Nucleus accumbens (tissue), 56 donors: ENCODE measurements at regions not wholly inside any gene's neighbourhood (a gene's known extent, or its start where the extent isn't known, plus 50 kb on each side); places are given as distances from the start of the nearest gene placed in this dataset.

ENCODE experiments used
- DNase-seq, 56 donors: peaks; one replicate each; lab custom pipeline; 2025; lab: John Stamatoyannopoulos, UW

GRCh38 chr13:103358255-103358932 is 292.2 kb upstream of the SLC10A2 start:
- no peak for DNase-seq

- DNase-seq: no peak
Measured at GRCh38 chr13:103356226-103356864, 290.1 kb upstream of the SLC10A2 start.

DNA sequence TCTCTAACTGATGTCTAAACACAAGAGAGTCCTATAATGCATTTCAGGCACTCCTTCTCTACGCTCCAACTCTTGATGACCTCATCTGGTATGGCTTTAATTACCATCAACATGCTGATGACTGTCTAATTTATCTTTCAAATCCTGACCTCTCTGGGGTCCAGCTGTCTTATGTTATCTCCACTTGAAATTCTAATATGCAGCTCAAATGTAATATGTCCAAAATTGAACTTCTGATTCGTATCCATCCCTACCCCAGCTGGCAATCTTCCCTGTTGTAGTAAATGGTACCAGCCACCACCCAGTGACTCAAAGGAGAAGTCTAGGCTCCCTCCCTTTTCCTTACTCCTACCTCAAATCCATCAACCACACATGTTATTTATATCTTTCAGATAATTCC is 288.0 kb upstream of the SLC10A2 start:
- no peak for DNase-seq

DNA sequence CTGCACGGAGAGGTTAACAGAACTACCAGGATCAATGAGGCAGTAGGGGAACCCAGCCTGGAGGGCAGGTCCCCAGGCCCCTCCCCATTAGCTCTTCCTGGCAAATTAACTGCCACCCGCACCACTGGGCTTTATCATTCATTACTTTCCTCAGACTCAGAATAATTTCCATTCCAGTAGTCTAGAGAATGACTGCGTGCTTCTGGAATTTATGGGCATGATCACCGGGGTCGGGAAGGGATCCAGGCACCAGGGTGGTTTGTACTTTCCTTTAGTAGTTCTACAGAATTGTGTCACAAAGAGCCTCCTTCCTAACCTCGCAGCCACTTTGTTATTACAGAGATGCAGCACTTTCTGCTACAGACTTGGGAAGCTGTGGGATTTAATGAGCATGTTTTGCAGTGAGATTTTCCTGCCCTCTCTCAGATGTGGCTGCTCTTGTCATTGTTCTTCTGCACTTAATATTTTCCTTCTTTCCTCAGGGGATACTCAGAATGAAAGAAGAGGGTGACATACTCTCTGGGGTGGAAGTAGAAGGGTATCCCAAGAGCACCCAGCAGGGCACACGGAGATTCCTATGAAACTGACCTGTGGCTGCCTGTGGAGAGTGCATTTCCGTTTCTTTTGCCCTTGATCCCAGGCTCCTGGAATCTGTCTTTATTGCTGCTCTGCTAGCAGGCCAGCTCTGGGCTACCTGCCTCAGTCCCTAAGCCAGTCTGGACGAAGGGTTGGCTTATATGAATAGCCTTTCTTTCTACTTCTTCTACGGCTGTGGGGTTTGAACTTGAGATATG is 285.0 kb upstream of the SLC10A2 start:
- DNase-seq: no peak

DNA sequence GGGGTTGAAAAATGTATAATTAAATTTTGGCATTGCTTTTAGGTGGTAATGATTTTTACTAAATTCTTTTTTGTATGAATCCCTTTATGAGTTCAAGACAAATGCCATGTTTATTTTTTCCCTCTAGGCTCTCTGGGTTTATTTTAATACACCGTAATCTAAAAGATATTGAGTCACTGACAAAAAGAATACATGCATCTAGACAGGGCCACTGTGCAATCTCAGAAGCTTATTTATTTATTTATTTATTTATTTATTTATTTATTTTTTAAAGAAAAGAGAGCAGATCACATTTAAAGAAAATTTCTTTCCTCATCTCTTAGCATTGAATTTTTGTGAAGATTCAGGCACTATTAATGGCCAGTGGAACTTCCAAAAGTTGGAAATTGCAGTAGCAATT is 283.9 kb upstream of the SLC10A2 start:
- DNase-seq: no peak

DNA sequence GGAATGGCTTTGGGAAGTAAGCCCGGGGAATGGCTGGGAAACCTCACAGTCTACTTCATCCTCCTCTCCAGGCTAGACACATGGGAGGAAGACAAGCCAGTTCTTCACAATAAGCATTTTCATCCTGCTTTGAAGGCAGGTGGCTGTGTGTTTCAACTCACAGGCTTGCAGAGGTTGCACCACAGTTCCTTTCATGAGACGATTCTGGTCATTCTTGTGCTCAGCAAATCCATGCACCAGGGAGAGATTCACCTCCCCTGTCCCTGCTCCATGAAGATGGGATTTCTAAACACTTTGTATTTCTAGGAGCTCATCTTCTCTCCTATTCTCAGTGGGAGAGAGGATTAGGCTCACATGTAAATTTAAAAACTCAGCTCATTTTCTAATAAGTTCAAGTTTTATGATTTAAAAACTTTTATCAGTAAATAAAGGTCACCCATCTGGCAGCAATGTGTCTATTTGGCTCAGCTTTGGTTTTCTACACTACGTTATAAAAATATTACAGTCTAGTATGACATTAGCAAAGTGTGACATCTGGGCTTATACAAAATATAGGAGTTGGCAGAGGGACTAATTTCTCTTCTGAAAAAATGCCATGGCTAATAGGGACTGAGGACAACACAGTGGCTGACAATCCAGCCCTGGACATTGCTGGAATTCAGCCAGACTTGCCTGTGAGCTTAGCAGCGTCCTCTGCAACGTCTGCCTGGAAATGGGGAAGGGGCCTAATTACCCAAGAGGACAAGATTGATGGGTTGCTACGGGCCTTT is 283.2 kb upstream of the SLC10A2 start:
- no peak for DNase-seq

DNA sequence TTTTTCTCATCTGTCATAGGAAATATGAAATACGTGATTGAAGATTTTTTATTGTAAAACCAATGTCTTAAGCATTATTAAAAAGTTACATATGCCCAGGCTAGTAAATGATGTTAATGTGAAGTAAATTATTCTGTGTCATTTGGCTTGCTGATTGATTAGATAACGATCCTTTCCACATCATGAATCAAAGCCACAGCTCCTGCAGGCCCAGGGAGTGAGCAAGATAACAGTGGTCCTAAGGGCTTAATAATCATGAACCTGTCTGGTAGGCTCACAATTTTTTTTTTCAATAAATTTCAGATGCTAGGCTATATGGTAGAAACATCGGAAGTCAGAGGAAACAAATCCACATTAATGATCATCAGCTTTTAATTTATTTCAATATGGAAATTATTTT is 269.0 kb upstream of the SLC10A2 start:
- DNase-seq: no peak

DNA sequence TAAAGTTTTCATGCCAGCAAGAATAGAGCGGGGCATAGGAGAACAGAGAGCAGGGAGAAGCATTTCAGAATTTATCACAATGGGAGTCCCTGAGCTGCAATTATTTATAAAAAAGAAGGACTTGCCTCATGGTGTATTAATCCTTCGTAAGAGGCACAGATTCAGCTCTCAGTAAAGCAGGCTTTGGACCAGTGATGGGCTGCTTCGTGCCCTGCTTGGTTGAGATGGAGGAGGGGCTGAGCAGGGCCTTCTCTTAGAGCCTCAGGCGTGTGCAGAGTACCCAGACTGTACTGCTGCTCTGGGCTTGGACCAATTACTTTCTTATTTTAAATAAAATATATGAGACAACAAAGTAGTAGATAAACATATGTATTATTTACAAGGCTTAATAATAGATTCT is 265.7 kb upstream of the SLC10A2 start:
- no peak for DNase-seq

- DNase-seq: no peak
Measured at GRCh38 chr13:103328899-103329298, 262.7 kb upstream of the SLC10A2 start.

GRCh38 chr13:103326326-103326725 is 260.1 kb upstream of the SLC10A2 start:
- DNase-seq: no peak

- DNase-seq: no peak
Measured at GRCh38 chr13:103325672-103326071, 259.5 kb upstream of the SLC10A2 start.

DNA sequence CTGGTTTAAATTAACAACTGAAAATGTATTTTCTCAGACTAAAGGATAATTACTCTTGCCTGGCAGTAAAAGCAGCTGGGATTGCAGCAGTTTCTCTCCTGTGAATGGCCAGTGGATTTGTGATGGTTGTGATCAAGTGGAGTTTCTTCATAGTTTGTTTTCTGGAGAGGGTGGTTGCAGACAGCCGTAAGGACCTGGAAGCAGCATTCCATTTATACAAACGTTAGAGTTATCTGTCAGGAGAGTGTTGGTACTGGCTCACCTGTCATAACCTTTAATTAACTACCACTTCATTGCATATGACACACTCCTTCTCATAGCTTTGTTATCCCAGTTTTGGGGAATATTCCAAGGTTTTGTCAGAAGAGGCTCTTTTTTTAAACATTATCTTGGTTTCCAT is 258.4 kb upstream of the SLC10A2 start:
- DNase-seq: no peak

DNA sequence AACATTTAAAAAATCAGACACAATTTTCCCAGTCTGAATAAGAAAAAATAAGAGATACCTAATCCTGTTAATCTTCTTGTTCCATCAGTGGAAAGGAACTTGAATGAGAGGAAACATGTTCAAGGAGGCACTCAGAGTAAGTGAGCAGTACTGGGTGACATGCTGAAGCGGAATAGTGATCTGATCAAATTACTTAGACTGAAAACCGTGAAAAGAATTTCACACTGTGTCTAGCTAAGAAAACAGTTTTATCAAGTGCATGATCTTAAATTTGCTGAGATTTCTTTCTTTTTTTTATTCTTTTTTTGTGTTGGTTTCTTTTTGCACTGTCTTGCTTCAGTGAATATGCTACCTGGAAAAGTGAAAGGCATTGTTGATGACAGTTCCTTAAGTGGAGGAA is 249.5 kb upstream of the SLC10A2 start:
- no peak for DNase-seq

- no peak for DNase-seq
Measured at GRCh38 chr13:103312467-103312866, 246.2 kb upstream of the SLC10A2 start.

- DNase-seq: peak in 3 of 56 donors; percentile 2 to 4 (median 3)
Measured at GRCh38 chr13:103308667-103309066, 242.4 kb upstream of the SLC10A2 start.

DNA sequence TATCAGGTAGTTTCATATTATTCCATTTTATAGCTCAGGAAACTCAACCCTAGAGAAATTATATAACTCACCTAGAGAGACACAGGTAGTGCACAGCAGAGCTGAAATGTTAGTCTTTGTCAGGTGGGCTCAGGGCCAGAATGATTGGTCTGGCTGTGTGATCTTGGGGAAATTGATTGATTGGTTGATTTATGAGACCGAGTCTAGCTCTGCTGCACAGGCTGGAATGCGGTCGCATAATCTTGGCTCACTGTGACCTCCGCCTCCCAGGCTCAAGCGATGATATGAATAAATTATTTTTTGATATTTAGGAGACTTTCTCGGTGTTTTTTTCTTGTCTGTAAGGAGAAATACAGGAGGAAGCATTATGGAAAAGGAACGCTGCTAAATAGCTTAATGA is 239.9 kb upstream of the SLC10A2 start:
- no peak for DNase-seq

DNA sequence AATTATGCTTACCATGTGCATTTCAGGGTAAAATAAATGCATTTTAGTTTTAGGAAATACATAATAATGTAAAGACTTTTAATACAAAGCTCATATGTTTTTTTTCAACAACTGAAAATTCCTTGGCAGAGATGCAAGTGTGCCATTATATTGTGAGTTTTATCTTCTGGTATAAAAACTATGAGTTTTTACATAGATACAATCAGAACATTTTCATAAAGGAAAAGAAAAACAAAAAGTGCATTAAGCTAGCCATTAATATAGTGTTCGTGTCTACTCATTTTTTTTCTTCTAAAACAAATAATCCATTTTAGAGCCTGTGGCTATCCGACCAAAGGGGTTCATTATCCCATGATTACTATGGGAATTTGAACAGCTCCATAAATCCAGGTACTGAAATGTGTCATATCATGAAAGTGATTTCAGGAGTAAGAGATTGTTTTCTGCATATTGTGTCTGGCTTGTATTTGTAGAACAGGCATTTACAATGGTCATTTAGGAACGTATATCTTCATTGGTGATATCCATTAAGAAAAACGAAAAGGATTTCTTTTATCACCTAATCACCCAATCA is 236.9 kb upstream of the SLC10A2 start:
- no peak for DNase-seq

GRCh38 chr13:103302676-103303075 is 236.5 kb upstream of the SLC10A2 start:
- DNase-seq: no peak

GRCh38 chr13:103299079-103299478 is 232.9 kb upstream of the SLC10A2 start:
- no peak for DNase-seq

- no peak for DNase-seq
Measured at GRCh38 chr13:103297083-103297482, 230.9 kb upstream of the SLC10A2 start.
